ENCODE measurements at regions not wholly inside any gene's neighbourhood (a gene's known extent, or its start where the extent isn't known, plus 50 kb on each side); places are given as distances from the start of the nearest gene placed in this dataset.
"Not testable (repeated sequence)": the region's sequence is repeated elsewhere in the genome, so short reads cannot be mapped to it uniquely, and the experiment has no call there.

DNA sequence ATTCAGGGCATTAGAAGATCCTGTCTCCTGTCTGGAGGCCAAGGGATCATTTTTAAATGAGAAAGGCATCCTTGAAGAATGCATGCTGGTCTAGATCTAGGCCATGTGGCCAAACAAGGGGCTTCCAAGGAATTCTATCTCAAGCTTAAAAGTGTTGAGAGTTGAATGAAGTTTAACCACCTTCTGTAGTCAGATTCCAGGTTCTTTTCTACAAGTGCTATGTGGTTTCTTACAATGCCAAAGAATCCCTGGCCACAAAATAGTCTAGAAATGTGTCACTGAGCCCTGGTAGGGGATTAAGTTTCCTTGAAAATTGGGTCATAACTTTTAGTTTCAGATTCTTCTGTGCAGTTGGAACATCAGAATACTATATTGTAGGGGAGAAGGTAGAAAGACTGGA is 640.7 kb upstream of the ACVR2A start:
- DNase-seq (ENCODE audit: low read depth in 2 of 2) = peak; percentile 21 to 27

DNA sequence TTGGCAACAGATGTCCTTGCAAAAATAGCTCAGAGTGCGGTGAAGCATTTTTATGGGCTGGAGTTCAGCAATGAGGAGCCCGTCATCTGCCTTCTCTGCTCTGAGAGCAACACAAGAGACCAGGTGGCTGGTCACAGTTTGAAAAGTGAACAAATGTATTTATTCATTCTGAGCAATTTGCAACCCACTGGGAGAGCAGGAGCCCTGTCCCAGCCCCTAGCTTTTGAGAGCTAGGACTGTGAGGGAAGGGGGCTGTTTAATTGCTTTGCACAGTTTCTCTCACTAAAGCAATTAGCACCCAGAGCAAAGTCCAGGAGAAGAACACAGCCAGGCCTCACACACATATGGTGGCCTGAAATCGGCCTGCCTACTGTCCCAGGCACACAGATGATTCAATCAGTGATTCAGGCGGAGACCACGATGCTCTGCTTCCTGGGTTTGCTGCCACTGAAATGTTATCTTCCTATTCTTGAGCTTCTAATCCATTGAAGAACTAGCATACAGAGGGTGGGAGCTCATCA is 646.1 kb upstream of the ACVR2A start:
- DNase-seq (ENCODE audit: low read depth in 2 of 2) = no peak

DNA sequence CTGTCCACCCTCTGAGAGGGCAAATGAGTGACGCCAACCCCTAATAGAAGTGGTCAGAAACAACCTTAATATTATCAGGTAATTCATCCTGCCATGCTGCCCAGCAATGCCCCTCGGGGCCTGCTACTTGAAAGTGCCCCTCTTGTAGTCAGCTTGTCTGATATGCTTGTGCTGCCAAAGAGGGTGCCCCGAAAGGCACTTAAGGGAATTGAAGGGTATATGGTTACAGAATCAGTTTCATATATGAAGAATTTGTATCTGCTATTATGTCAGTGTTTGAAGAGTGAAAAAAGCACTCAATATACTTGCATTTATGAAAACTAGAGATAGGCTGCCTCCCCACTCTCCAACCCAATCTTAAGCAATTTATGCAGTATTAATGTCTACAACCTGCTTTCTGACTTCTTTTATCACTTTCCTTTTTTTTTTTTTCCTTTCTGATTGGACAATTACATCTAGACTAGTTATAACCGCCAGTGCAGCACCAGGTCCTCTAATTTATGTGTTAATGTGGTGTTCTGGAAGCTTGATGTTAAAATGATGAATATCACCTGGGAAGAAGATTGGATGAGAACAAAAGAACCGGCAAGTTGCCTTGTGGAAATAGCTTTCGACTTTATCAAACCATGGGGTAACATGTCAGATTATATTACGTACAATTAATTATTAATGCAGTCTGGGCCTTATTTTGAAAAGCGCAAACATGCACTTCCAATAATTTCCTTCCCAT is 646.9 kb upstream of the ACVR2A start:
- DNase-seq (ENCODE audit: low read depth in 2 of 2) = no peak

DNA sequence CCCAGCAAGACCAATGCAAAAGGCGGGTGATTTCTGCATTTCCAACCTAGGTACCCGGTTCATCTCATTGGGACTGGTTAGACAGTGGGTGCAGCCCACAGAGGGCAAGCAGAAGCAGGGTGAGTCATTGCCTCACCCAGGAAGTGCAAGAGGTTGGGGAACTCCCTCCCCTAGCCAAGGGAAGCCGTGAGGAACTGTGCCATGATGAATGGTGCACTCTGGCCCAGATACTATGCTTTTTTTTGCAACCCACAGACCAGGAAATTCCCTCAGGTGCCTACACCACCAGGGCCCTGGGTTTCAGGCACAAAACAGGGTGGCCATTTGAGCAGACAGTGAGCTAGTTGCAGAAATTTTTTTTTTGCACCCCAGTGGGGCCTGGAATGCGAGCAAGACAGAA is 662.6 kb upstream of the ACVR2A start:
- DNase-seq (ENCODE audit: low read depth in 2 of 2) = no peak

DNA sequence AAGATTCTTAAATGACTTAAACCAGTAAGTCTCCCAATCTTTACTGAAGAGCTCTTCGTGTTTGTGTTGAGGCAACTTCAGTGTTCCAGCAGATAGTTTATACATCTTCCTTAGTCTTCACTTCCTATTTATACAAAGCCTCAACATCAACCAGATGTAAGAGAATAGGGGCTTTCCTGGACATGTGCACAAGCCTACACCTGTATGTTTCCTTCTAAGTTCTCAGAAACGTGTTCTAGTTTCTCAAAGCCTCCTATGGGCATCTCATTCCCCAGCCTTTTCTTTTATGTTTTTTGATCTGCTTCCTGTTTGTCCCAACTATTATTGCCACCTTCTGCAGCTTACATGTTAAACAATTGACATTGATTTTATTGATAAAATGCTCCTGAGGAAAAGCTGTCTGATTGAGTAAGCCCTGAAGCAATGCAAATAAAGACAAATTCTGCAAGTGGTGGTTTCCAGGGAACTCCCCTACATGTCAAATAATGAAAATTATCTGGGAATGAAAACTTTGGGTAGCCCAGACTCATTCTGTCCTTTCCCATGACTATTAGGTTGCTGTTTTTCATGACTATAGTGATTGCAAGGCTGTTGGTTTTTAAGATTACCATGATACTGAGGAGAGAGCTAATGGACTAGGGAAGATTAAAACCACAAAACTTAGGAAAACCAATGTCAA is 663.3 kb upstream of the ACVR2A start:
- DNase-seq (ENCODE audit: low read depth in 2 of 2) = no peak

DNA sequence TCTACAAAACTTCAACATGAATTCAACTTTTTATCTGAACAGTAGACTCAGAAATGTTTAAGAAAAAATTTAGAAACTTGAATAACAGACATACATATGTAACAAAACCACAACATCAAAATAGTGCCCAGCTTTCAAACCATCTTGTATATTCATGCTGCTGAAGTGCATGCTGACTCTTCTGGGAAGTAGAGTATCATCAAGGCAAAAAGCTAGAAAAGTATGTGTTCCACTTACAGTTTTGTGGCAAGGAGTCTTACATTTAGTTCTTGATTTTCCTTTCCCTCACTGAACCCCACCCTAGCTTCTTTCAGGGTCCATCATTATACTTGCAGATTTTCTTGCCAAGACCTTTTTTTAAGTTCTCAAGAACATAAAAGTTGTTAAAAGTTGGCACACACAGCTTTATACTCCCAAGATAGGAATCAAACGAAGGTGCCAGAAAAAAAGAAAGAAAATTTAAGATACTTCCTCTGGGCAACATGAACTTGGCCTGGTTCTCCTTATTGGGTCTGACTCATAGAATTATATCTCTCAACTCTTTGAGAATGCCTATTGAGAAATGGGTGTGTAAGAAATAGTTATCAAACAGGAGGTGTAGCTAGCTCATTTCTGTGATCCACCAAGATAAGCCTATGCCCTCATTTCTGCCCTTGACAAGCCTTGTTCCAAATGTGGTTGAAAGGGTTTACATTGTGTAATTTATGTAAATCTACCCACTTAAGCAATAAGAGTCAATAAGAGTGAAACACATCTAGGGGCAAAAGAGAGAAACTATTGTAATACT is 667.6 kb upstream of the ACVR2A start:
- DNase-seq (ENCODE audit: low read depth in 2 of 2) = no peak

DNA sequence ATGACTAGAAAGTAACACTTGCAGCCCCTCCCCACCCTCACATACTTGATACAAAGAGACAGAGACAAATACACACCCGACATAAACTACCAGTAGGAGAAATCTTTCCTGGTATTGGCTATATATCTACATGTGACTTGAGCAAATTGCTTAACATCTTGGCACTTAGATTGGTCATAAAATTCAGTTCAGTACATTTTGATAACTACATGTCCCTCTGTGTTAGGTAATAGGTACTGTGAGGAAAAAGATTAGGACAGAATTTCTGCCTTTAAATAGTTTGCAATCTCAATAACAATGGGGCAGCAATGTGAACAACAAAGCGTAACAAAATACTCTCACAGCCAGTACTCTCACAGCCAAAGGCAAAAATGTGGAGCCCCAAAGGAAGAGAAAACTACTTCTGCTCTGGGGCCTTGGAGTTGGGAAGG is 670.0 kb upstream of the ACVR2A start:
- no peak for DNase-seq (ENCODE audit: low read depth in 2 of 2)

DNA sequence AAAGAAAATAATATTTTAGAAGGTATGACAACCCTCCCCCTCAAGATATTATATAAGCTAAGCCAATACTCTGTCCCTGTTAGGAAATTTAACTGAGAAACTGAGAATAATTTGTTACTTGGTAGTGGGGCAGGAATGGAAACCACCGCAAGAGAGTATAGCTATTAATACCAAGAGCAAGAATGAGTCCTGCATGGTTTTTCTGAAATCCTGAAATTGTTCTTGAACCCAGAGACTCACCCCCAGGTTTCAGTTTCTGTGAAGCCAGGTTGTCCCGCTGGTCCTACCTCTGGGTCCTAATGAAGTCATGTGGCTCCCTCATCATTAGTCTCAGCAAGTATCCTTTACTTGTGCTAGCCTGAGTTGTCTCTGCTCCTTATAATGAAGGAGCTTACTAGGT is 671.0 kb upstream of the ACVR2A start:
- no peak for DNase-seq (ENCODE audit: low read depth in 2 of 2)

DNA sequence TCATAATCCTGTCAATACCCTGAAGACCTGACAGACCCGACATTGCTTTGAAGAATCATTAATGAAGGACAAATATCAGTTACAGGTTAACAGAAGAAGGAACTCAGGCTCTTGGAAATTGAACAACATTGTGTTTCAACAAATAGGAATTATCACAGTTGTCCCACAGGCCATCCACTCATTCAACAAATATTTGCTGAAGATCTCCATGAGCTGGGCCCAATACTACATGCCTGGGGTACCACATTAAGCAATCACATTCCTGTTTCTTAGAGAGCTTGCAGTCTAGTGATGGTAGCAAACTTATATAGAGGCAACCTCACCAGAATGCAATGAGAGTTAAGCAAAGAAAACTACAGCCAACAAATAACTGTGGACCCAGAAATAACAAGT is 671.6 kb upstream of the ACVR2A start:
- DNase-seq (ENCODE audit: low read depth in 2 of 2) = peak in 1 of 2 experiments; percentile 3

DNA sequence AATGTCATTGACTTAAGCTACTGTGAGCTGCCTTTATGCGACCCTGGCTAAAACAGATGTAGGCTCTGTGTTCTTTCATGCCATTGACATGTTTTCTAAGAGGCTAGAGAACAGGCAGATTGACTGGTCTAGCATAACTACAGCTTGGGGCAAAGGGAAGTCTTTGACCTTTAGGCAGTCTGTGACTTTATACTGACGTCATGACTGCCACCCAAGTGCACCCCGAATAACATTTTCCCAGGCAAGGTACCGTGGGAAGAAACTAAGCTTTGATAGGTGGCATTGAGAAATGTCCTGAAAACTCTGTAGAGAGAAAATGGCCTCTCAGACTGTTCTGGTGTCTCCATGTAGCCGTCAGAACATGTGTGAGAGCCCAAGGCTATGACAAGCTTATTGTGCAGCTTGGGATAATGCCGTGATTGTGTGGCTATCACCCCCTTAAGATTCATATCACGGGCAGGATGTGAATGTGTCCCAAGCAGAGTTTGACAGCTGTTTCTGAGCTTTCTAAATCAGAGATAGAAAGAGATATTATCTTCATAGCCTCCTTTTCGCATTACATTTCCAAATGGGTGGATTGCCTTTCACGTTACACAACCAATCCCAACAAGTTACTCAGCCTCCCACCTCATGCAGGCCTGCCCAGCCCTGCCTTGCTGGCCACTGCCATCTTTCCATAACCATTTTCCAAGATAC is 672.2 kb upstream of the ACVR2A start:
- DNase-seq (ENCODE audit: low read depth in 2 of 2) = no peak

DNA sequence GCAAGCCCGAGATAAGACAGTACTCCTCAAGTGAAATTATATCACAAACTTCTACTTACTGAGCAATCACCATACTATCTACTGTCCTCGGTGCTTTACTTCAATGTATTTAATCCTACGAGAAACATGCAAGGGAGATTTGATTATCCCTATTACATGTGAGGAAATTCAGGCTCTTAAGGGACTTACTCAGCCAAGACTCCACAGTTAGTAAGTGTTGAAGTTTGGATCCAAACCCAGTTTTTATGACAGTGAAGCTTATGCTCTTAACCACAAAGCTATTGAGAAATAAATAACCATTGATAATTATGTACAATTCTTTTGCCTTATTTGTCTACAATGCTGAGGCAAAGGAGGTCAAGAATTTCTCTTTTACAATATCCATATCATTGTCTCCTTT is 672.9 kb upstream of the ACVR2A start:
- peak in 1 of 2 experiments; percentile 2 for DNase-seq (ENCODE audit: low read depth in 2 of 2)

DNA sequence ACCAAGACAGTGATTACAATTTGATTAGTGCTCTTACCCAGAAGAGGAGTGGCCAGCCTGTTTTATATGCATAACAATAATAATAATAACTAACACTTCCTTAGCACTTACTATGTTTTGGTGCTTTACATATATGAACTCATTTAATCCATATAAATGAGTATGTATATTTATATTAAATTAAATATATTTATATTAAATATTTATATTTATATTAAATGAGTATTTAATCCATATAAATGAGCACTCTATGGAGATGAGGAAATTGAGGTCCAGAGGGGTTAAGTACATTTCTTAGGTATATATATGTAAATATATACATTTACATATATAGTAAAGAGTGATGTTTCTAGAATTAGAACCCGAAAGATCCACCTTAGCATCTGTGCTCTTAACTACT is 673.9 kb upstream of the ACVR2A start:
- no peak for DNase-seq (ENCODE audit: low read depth in 2 of 2)

DNA sequence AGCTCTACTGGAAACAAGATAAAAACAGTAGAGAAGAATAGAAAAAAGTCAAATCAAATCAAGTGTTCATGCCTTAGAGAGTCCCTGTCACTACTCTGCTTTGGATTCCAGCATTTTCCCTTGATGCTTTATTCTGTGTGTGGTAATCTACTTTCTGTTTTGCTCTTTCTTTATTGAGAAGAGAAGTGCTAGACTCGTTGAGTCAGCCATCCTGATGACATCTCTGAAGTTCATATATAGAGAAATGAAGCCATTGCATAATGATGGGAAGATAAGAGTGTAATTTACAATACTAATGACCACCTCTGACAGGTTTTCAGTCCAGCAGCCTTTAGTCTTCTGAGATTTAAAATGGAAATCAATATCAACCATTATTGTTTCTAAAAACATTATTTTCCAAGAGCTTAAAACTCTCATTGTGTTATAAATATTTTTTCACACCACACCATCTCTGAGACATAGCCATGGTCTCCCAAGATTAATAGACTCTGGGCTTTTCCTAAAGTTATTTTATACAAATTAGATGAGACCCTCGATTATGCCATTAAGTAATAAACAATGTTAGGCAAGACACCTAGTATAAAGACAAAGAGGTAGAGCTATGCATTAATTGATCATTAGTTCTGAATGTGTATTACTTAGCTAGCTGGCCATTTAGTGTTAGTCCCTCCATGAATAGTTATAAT is 679.0 kb upstream of the ACVR2A start:
- no peak for DNase-seq (ENCODE audit: low read depth in 2 of 2)

DNA sequence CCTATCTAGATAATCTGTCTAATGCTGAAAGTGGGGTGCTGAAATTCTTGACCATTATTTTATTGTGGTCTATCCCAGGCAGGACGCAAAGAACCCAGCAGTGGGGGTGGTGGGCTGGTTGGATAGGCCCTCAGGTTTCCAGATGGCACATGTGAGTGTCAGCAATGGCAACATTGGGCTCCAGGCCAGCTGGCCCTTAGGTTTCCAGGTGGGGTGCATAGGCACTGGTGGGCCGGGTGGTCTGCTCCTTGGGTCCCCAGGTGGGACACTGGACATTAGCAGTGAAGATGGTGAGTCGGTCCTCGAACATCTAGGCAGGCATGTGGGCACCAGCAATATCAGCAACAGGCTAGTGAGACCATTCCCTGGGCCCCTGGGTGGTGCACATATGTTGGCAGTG is 680.3 kb upstream of the ACVR2A start:
- no peak for DNase-seq (ENCODE audit: low read depth in 2 of 2)

DNA sequence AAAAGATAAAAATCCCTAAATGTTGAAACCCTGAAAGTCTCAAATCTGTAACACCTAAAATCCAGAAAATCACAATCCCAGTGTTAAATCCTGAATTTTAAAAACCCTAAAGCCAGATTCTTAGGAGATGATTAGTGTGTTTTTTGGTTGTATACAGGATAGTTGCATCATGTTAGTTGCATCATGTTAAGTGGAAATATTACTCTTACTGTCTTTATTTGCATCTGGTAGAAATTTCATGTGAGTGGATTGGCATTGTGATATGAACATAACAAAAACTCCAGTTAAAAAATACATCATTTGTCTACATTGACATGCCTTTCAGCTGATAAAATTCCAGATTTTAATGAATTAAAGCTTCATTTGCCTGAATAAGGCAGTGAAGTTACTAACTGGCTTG is 683.1 kb upstream of the ACVR2A start:
- DNase-seq (ENCODE audit: low read depth in 2 of 2) = no peak

DNA sequence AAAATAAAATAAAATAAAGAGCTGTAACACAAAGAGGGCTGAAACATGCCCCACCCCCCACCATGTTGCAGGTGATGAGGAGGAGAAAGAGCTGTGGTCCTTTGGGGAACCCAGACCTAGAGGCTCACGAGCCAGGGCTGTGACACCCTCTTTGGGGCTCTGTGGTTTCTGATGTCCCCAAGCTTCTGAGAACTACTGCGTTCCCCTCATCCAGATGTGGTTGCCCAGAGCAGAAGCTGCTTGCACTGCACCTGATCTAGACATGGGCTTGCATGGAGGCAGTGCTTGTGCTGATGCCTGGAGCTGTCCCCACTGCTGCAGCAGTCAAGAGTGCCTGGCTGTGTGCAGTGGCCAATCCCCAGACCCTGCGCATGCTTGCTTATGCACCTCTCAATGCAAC is 687.9 kb upstream of the ACVR2A start:
- no peak for DNase-seq (ENCODE audit: low read depth in 2 of 2)

DNA sequence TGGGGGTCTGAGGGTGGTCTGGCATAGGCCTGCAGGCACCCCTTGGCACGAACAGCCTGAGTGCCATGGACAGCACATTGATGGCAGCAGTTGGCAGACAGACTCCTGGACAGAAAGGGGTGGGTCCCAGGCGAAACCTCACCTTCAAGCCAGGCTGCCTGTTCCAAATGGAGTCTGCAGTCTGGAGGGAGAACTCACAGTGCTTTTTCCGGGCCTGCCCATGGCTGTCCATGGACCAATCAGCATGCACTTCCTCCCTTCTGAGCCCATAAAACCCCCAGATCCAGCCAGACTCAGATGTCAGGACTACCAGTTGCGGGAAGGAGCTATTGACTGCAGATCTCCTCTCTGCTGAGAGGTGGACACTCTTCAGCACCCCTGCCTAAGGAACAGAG is 694.6 kb upstream of the ACVR2A start:
- DNase-seq (ENCODE audit: low read depth in 2 of 2) = no peak

DNA sequence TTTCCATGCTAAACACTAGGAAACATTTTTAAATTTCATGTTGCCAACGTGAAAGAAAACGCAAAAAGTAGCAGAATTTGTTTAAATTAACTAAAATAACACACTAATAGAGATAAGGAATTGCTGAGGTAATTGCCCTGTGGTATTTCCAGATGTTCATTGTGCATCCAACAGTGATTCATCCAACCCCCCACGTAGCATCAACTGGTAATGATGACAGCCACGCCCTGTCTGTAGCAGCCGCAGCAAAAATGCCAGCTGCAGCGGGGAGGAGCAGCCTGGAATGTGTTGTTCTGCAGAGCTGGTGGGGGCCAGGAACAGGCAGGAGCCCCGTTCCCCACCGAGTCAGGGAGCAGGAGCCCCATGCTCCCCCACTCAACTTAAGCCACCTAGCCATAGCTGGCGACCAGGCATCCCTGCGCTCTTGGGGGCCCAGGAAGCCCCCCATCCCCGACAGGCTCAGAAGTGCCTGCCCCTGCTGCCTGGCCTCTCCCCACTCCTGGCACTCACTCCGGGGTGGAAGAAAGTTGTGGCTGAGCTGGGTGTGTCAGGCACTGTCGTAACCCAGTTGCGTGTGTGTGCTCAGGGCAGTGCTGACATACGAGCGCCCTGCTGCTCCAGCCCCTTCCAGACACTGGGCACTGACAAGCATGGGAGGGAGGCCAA is 695.1 kb upstream of the ACVR2A start:
- no peak for DNase-seq (ENCODE audit: low read depth in 2 of 2)

DNA sequence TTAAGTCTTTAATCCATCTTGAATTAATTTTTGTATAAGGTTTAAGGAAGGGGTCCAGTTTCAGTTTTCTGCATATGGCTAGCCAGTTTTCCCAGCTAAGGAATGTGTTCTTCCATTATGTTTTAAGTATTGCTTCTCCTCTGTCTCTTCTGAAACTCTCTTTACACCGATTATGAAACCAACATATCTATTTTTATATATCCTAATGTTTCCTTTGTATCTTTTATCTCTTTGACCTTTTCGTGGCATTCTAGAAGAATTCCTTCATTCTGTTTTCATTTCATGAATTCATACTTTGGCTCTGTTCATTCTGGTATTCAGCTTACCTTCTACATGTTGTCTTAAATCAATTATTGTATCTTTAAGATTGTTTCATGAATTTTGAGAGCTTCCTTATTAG is 697.0 kb upstream of the ACVR2A start:
- DNase-seq (ENCODE audit: low read depth in 2 of 2) = no peak

DNA sequence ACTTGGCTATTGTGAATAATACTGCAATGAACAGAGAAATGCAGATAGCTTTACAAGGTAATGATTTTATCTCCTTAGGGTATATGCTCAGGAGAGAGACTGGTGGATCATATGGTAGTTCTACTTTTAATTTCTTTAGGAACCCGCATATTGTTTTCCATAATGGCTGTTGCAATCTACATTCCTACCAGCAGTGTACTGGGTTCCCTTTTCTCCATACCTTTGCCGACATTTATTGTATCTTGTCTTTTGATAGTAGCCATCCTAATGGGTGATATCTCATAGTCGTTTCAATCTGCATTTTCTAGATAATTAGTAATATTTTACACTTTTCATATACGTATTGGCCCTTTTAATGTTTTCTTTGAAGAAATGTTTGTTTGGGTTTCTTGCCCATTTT is 702.9 kb upstream of the ACVR2A start:
- DNase-seq (ENCODE audit: low read depth in 2 of 2) = no peak

DNA sequence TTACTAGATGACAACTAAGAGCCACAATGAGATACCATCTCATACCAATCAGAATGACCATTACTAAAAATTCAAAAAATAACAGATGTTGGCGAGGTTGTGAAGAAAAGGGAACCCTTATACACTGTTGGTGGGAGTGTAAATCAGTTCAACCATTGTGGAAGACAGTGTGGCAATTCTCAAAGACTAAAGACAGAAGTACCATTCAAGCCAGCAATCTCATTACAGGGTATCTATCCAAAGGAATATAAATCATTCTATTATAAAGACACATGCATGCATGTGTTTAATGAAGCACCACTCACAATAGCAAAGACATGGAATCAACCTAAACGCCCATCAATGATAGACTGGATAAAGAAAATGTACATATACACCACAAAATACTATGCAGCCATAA is 705.1 kb upstream of the ACVR2A start:
- DNase-seq (ENCODE audit: low read depth in 2 of 2) = not testable (repeated sequence)
